GM04503 (cell line): ENCODE measurements at regions not wholly inside any gene's neighbourhood (a gene's known extent, or its start where the extent isn't known, plus 50 kb on each side); places are given as distances from the start of the nearest gene placed in this dataset.

Experiments used
- DNase-seq: peaks from one replicate; pipeline ENCODE4 v3.0.0-alpha.2; 2012; ENCODE audit warnings: low read depth

GRCh38 chr5:96283589-96283988, 149.5 kb downstream of the PCSK1 start:
- no peak for DNase-seq

DNA sequence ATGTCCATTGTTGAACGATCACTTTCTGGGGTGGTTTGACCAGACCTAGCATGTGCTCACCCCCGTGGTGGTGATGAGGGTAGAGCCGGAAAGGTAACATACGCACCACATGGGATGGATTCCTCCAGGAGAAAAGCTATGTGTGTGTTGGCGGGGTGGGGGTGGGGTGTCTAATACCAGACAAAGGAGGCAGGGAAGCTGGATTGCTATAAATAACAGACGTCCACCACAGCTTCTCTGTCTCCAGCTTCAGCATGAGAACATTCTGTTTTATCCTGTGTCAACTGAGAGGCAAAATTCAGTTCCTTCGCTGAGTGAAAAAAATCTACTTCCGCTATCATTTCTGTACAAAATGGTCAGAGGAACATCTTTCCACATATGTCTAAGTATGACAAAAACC, 151.0 kb downstream of the PCSK1 start:
- no peak for DNase-seq

DNA sequence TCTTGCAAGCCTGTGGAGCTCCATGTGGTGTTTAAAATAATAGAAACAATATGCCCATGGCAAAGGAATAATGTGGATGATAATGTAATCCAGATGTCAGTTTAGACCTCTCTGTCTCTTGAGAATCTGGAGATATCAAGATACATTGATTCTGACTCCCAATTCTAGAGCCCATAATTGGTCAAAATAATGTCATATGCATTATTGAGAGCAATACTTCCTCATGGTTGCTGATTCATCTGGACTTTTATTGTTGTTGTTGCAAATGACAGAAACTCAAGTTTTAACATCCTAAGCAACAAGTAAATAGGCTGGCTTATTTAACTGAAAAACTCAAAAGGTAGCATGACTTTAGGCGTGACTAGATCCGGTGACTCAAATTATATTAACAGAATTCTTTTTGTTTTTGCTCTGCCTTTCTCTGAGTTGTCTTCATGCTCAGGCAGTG, 152.1 kb downstream of the PCSK1 start:
- DNase-seq: peak; percentile 51

GRCh38 chr5:96279801-96280542, 153.1 kb downstream of the PCSK1 start:
- no peak for DNase-seq

DNA sequence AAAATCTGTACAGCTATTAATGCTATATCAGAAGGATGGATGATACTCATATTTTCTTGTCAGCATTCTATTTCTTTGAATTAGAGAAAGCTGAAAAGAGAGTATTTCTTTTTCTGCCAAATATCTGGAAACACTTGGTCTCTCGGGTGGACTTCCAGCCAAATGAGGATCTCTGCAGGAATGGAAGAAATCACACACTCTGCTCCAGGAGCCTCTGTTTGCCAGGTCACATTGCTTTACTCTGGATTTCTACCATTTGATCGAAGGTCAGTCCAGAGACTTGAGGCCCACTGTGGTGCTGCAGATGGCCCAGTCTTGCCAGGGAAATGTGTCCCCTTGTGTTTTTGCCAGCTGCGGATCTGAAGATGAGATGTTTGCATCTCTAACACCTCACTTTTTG, 154.1 kb downstream of the PCSK1 start:
- no peak for DNase-seq

GRCh38 chr5:96275051-96275450, 158.0 kb downstream of the PCSK1 start:
- no peak for DNase-seq

DNA sequence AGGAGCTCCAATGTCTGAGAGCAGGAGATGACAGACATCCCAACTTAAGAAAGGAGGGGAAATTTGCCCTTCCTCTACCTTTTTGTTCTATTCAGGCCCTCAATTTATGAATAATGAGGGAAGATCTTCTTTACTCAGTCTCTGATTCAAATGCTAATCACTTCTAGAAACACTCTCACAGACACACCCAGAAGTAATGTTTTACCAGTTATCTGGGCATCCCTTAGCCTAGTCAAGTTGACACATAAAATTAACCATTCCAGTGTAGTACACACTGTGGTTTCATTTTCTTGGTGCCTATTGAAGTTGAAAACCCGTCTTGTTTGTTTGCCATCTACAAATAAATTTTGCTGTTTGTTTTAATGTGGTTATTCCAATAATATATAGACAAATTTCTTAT, 167.6 kb downstream of the PCSK1 start:
- DNase-seq: no peak

- no peak for DNase-seq
Measured at GRCh38 chr5:96264047-96264446, 169.0 kb downstream of the PCSK1 start.

DNA sequence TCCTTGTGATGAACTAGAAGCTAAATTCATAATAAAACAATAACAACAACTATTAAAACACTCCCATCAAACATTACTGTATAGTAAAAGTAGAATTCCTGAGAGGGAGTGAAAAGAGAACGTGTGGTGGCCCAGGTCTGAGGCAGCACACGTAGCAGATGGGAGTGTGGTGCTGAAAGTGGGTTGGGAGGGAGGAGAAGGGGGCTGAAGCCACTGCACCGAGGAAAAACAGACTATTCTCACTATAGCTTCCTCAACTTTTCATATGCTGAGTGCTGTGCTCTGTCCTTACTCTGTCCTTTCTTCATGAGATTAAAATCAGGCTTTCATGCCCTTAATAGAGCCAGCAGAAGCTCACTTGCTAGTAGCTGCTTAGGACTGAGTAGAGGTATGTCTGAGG, 170.9 kb downstream of the PCSK1 start:
- no peak for DNase-seq

DNA sequence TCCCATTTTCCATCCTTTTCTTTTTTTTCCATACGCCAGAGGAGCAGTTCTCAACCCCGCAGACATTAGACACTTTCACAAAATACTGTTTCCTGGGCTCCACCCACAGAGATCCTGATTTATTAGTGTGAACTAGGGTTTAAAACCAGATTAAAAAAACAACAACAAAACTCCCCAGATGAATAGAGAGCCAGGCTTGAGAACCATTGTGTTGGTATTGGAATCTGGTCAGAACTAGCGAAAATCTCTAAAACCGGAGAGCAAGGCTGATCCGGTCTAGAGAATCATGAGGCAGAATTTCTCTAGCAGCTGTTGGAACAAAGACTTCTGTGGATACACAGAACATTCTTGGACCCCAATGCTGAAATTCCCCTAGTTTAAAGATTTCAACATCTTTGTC, 173.0 kb downstream of the PCSK1 start:
- DNase-seq: no peak

GRCh38 chr5:96259151-96259772, 173.8 kb downstream of the PCSK1 start:
- no peak for DNase-seq

DNA sequence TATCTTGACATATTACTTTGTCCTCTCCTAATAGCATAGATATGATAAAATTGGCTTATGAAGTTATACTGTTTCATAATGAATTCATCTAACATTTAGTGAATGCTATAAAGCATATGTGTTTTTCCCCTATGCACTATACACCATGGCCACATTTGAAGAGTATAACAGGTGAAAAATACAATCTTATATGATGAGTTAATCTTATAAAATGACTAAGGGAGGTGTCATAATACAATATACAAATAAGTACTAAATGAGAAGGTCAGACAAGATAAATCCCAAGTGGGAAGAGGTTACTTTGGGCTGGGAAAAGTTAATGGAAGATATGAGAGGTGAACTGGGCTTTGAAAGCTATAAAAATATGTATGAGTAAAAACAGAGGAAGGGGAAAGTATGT, 174.4 kb downstream of the PCSK1 start:
- no peak for DNase-seq

GRCh38 chr5:96257904-96258303, 175.1 kb downstream of the PCSK1 start:
- DNase-seq: no peak

DNA sequence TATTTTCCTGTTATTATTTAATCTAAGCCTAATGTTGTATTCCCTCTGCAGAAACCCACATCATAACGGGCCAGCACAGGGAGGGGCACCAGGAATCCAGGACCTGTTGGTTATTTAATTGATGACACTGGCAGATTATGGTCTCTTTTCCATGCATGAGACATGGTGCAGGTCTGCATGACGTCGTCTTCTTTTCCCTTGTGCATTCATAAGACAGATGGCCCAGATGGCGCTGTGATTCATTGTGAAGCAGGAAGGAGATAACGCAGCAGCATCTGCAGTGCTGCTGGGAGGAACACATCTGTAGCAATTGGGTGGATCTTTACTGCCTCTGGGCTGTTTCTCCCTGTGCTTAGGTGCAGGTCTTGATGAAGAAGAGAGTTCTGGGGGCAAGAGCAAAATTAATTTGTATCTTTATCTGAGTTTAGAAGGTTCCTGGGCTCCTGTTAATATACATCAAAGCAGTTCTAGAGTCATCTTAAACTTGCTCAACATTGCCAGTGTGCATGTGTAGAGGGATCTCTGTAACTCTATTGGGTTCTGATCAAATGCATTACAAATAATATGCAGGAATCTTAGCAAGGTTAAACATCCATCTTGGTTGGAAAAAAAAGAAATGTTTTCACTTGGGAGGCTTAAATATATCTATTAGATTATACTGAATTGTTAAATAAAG, 176.1 kb downstream of the PCSK1 start:
- no peak for DNase-seq

DNA sequence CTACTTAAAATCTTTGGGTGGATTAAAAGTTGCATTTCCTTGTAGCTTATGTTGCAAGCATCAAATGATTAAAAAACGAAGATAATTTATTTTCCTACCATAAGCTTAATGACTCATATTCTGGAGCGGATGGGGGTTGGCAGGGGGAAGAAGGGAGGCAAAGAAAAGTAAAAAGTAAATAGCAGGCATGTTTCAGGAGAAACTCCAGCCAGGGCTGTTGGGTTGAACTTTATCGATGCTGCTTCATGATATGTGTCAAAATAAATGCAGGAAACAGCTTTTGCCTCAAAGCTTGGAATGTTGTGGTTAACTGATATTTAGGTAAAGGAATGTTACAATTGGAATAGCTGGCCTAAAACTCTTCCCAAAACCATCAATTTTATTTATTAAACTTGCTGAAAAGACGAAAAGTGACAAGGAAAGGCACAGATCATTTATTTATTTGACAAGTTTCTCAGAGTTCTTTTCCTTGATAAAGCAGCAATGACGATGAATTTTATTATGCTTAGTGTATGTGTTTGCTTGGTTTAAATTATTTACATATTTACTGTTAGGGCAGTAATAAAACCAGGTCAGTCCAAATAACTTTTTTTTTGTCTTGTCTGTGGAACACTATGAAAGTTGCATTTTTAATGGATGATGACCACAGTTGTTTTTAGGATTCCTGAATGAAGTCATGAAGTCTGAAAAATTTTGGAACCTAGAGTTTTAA, 177.9 kb downstream of the PCSK1 start:
- peak; percentile 98 for DNase-seq

- no peak for DNase-seq
Measured at GRCh38 chr5:96253140-96253539, 179.9 kb downstream of the PCSK1 start.

- no peak for DNase-seq
Measured at GRCh38 chr5:96252596-96252995, 180.5 kb downstream of the PCSK1 start.

DNA sequence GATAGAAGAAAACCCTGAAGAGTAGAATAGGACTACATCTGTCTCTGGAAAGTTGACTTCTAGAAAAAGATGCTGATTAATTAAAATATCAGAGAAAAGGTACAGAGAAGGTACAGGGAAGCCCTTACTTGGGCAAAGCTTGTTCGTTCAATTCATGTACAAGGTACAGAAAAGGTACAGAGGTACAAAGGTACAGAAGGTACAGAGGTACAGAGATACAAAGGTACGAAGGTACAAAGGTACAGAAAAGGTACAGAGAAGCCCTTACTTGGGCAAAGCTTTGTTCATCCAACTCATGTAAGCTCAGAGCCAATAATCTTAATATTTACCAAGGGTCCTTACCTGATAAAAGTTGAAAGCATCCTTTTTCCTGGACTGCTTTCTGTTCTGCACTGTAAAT, 182.3 kb downstream of the PCSK1 start:
- no peak for DNase-seq

GRCh38 chr5:96248131-96248530, 184.9 kb downstream of the PCSK1 start:
- no peak for DNase-seq

GRCh38 chr5:96247708-96248107, 185.3 kb downstream of the PCSK1 start:
- no peak for DNase-seq

DNA sequence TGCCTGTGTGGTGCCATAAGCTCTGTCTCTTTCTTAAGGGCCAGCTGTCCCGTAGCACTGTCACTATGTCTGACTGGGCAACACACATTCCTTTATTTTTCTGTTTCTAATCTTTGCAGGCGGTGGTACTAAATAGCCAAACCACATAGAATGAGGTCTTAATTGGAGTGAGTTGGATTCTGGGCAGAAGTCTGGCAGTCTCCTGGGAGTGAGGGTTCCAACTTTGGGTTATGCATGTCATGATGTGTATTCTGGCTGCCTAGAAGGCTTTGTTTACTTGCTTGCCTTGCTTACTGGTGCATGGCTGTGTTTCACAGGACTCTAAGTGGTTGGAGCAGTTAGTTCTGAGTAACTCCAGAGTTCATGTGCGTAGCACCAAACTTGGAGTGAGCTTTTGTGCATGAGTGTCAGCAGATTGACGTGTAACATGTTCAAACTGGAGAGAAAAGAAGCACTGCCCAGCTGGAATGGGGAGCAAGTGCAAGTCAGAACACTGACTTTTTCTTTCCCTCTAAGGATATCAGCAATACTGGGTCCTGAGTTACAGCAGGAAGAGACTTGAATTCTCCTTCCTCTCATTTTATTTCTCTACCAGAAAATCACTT, 185.8 kb downstream of the PCSK1 start:
- DNase-seq: peak; percentile 93
